GM19395 (cell line): ENCODE measurements at regions not wholly inside any gene's neighbourhood (a gene's known extent, or its start where the extent isn't known, plus 50 kb on each side); places are given as distances from the start of the nearest gene placed in this dataset.

Experiments used
- ATAC-seq: cut with Tn5 transposase; IDR thresholded peaks from one replicate; pipeline ENCODE4 v1.9.1; 2021; ENCODE audit warnings: mild to moderate bottlenecking, moderate library complexity; ENCODE audit not compliant: unreplicated experiment

DNA sequence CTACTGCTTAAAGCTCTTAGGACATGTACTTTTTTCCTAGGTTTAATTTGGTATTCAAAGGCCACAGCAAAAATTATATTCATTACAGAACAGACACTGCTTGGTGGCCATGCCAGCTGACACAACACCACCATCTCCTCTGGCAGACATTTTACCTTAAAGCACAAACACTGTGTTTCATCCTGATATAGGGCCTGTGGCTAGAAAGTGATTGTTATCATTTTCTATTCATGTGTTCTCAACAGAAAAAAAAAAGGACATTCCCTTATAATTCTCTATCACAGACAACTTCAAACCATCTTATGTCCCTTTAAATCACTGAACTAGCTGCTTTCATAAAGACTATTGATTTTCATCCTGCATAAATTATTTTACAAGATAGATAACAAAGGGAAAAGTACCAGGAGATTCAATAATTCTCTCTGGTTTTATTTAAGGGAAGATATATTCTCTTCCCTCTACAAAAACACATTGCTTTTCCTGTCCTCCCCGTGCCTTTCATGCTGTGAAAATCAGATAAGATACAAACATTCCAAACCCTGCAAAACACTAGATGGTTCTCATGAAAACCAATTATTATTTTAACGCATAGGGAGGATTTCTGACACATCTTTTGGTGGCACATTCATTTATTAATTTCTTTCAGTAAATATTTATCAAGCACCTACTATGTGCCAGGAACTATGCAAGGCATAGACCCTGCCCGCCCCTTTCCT, 139.3 kb upstream of the TMCC3 start:
- no peak for ATAC-seq

DNA sequence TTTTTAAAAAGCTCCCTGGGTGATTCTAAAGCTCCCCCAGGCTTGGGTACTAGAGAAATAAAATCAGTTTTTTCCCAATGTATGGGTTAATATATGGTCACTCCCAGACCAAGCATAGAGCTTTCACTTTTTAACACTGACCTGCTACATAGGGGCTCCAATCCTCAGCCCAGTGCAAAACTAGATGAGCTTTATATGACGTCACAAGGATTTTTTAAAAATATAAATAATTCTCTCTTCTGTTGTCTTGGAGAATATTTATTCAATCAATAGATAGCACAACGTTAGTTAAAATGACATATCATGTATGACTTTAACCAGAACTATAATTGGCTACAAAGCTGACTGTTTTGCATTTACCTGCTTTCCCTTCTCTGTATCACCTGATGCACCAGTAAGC, 137.9 kb upstream of the TMCC3 start:
- no peak for ATAC-seq

DNA sequence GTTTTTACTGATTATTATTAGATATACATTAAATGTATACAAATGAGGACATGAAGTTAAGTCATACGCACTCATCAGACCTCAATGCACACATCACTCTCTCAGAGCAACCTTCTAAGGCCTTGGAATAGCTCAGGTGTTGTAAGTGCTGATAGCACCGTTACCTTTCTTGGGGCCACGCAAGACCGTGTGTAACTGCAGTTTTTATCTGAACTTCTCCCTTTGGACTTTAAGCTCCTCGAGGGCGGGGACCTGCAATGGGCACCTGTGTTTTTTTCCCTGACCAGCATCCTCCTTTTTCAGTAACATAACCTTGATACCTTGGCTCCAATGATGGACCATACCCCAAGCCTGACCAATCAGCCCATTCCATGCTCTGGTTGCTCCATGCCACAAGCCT, 136.5 kb upstream of the TMCC3 start:
- no peak for ATAC-seq

DNA sequence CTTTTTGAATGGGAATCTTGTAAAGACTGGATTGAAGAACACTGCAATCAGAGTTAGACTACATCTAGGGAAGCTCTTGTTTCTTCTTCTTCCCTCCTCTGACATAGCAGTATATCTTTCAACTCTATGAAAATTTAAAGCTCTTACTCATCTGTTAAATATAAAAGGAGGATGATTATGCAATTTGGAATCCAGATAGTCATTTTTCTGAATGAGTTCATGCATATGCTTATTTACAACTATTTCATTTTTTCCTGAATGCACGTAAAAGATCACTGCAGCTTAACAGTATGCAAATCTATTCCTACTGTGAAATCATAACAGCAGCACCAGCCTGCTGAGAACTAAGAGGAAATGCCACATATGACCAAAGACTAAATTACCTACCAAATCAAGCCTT, 133.5 kb upstream of the TMCC3 start:
- no peak for ATAC-seq

DNA sequence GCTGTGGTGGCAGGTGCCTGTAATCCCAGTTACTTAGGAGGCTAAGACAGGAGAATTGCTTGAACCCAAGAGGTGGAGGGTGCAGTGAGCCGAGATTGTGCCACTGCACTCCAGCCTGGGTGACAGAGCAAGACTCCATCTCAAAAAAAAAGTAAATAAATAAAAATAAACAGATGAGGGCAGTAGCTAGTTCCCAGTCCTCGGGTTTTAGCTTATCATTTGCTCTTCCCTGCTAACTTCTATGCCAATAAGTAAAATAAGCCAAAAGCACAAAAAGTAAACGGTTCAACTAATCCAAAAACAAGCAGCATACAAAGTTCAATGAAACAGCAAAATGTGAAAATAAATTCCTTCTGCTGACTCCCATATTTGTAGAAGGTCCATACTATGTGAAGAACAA, 133.0 kb upstream of the TMCC3 start:
- no peak for ATAC-seq

DNA sequence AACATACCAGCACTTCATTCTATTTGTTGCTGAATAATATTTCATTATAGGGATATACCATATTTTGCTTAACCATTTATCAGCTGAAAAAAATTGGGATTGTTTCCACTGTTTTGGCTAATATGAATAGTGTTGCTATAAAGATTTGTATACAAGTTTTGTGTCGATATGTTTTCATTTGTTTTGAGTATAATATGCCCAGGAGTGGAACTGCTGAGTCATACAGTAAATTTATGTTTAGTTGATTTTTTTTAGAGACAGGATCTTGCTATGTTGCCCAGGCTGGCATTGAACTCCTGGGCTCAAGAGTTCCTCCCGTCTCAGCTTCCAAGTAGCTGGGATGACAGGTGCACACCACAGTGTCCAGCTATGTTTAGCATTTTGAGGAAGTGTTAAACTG, 131.5 kb upstream of the TMCC3 start:
- ATAC-seq = no peak

DNA sequence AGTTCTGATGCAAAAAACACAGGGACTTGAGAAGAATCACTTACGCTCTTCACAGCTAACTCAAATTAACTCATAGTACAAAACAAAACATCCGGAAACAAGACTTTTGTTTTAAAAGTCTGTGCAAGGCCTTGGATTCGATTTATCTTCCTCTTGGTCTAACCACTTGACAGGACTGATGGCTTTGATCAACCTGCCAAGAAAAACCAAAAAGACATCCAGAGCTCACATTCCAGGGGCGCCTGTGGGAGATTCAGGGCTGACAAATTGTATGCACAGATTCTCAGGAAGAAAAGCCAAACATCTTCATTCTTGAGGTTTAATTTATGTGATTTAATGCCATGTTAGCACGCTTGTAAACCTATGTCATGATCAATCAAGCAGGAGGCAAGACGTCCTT, 129.1 kb upstream of the TMCC3 start:
- ATAC-seq = no peak

DNA sequence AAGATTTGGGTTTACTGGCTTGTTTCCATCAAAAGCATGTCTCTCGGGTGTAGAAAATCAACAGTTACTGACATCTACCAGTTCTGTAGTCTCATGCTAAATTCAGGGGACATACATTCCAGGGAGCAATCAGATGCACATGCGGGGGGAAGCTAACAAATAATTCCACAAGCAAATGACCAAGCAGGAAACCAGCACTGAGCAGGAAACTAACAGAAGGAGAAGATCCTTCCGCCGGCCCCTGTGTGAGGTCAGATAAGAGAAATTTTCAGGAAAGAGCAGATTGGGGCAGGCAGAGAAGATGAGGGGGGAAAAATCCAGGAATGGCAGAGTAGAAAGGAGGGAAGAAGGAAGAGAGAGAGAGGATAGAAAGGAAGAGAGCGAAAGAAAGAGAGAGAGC, 127.6 kb upstream of the TMCC3 start:
- ATAC-seq = no peak

DNA sequence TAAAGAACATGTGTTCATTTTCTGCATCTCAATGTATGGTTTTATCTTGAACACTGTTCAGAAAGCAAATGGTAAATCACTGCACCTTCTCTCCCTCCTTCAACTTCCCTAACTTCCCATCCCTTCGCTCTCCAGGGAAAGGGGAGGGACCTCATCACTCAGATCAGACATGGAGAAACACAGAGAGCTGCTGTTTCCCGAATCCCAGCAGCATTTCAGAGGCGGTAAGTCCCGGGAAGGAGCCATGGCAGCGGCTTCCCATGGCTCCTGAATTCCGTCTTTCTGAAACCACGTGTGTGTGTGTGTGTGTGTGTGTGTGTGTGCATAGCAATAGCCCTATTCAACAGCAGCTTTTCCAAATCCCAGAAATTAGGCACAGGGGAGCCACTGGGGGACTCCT, 125.4 kb upstream of the TMCC3 start:
- no peak for ATAC-seq

DNA sequence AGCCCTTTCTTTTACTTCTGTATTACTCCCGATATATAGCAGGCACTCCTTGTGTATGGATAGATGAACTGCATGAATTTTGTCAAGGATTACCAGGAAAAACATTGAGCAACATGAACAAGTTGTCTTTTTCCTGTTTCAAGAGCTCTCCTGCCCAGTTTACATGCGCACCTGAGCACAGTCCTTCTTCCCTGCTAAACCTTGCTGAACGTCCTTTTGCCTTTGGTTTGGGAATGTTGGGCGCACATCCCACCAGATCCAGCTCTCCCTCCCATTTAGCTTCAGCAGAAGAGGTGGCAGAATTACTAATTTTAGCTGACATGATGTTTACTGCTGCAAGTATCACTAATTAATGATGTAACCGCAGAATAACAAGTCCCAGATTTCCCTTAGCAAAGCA, 121.4 kb upstream of the TMCC3 start:
- ATAC-seq = no peak

DNA sequence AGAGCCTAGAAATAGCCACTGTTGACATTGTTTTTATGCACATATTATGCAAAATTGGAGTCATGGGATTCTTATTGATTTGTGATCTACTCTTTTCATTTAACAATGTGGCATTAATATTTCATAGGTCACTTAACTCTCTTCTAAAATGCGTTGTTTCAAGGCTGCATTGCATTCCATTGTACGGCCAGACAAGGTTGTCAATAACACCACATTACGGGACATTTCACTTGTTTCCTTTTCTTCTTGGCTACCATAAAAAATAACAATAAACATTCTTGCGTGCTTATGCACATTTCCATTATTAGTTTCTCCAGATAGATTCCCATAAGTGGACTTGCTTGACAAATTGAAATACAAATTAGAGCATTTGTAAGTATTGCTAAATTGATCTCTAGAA, 120.8 kb upstream of the TMCC3 start:
- no peak for ATAC-seq

DNA sequence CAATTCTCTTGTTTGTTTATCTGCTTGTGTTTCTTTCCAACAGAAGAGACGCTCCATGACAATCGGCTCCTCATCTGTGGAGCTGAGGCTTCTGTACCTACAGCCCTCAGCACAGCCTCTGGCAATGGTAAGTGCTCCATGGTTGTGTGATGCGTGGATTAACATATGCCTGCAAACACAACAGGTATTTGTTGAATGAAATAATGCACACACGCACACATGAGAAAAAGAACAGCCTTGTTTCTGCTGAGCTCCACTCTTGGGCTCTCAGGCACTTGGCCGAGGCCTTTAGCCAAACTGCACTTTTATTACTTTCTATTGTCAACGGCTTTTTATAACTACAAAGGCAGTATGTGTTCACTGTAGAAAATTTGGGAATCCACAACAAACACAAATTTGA, 120.4 kb upstream of the TMCC3 start:
- ATAC-seq = no peak

DNA sequence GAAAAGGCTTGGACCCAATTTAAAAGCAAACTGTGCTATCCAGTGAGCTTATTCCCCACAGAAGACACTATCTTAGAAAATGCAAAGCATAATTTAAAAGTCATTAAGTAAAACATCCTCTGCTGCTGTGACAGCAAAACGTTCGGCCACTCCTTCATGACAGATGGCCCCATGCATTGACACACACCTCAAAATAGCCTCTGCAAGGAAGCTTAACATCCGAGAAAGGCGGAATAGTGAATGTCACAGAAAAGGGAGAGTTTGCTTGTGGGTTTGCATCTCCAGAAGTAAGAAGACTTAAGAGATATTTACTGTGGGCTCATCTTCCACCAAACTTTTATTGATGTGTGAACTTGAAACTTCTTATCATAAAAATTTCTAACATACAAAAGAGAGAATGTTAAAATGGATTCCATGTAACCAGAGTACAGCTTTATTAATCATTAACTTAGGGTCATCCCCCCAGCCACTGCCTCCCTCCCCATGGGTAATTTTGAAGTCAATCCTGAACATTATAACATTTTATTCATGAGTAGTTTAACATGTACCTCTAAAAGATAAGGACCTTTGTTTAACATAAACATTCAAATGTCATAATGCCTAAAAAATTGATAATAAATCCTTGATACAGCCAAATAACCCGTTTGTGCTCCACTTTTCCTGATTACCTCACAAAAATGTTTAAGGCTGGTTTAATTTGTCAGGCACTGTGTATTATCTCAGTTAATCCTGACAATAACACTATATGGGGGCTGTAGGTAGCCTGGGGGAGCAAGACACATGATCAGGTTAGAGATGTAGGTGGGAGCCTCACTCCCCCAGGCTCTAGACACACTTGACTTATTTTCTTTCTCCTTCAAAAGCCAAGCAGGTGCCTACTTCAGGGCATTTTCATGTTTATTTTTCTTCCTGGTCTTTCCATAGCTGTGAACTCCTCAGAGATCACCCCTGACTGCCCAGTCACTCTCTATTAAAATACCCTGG, 119.7 kb upstream of the TMCC3 start:
- ATAC-seq = peak; percentile 36

DNA sequence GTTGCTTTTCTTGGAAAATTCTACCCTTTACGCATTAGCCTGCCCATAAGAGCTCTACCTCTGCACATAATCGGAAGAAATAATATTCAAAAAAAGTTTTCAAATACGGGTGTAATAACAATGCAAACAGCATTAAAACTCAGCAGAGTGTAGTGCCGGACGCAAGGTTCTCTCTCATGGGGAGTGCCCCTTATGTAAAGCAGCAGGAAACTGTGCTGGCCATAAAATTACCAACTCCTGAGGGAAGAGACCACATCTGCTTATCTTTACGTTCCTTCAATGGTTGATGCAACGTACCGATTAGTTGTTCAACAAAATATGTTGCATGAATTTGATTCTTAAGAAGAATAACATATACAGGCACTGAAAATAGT, 118.7 kb upstream of the TMCC3 start:
- ATAC-seq = peak; percentile 84

DNA sequence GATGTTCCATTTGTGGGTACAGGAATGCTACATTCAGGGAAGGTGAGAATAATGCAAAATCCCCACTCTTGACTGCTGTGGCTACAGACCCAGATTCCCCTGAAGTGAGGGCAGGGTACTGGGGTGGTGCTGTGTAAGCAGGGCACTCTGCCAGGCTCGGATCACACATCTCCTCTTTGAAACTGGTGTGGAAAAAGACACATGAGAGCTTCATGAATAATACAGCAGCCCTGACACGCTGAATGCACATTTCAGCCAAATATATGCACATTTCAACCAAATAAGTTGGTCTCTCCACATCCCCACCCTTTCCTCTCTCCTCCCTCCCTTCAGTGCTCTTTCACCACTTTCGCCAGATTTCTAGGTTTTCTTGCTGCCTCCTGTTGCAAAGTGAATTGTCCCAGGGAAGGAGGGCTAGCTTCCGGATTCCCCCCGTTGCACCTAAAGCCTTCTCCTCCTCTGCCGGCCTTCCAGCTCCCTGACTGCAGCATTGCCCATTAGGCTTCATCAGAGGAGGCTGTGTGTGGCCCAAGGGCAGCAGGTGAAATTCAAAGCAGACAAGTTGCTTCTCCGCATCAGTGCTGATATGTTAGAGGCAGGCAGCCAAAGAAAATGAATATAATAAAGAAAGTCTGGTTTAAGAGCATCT, 118.2 kb upstream of the TMCC3 start:
- ATAC-seq = peak; percentile 45

DNA sequence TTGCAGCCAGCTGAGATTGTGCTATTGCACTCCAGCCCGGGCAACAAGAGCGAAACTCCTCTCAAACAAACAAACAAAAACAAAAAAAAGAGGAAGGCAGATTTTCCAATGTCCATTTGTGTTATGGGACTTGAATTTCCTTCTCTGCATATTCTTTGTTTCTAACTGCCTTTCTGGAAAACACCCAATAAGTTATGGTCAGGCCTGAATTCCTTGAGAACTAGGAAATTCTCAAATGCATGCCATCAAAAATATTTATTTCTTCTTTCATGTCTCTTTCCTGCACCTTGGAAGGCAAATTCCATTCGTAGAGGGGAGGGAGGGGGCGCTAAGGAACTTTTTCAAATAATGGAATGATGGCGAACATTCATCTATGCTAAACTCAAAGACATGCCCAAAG, 117.6 kb upstream of the TMCC3 start:
- no peak for ATAC-seq

DNA sequence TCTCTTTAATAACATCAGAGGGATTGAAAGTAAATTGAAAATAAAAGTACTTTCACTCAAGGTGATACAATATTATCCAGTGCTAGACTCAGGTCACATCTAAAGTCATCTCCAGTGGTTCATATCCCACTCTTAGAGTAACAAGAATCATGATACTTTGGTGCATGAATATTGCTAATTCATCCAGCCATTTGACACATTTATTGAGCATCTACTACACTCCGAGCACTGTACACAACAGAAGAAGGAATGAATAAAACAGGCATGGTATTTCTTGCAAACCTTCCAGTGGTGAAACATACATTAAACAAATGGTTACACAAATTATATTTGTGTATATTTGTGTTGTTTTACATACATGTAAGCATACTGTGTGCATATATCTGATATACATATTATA, 116.0 kb upstream of the TMCC3 start:
- no peak for ATAC-seq

DNA sequence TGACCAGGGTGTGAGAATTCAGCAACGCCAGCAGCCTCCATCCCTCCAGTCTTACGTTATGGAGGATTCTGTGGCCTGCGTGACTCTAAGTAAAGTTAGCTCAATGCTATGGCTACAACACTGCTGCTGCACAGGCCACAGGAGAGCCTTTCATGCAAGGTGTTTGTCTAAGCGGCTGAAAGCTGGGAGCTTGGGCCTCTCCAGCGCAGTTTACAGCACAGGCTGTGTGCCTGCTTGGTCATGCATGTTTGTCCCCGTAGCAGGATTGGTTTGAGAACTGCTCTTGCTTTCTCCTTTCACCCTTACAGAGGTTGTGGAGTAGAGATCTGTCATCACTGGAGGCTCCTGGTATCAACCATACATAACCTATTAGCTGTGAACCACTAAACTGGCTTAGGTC, 113.1 kb upstream of the TMCC3 start:
- no peak for ATAC-seq

DNA sequence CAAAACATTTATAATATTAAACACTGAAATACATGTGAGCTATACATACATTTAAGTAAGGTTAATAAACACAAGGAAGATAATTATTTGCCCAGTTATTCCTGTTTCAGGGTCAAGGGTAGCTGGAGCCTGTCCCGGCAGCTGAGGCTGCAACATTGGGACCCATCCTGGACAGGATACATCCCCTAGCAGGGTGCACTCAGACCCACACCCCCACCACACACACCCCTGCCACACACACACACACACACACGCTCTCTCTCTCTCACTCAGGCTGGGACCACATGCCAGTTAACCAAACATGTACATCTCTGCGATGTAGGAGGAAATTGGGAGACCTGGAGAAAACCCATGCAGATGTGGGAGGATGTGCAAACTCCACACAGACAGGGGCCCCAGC, 112.6 kb upstream of the TMCC3 start:
- ATAC-seq = no peak

DNA sequence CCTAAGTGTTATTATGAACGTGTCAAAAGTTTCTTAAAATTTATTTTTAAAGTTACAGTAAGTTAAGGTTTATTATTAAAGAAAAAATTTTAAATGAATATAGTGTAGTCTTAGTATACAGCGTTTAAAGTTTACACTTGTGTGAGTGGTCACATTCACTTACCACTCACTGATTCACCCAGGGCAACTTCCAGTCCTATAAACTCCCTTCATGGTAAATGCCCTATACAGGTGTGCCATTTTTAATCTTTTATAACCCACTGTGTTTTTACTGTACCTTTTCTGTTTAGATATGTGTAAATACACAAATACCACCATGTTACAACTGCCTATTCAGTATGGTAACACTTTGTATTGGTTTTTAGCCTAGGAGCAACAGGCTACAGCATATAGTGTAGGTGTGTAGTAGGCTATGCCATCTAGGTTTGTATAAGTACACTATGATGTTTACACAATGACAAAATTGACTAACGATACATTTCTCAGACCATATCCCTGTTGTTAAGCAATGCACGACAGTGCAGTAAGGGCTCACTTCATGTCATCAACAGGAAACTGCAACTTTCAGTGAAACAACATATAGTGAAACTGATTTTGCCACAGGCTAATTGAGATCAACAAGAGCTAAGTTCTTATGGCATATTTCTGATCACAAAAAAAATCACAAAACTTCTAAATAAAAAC, 112.0 kb upstream of the TMCC3 start:
- ATAC-seq = peak; percentile 82

DNA sequence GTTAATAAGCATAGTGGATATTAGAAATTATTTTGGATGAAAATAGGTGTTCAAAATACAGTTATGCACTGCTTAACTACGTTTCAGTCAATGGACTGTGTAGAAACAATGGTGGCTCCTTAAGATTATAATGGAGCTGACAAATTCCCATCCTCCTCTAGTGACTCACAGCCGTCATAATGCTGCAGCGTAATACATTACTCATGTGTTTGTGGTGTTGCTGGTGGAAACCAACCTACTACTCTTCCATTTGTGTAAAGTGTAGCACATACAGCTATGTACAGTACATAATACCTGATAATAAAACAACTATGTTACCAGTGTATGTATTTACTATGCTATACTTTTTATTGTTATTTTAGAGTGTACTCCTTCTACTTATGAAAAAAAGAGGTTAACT, 111.2 kb upstream of the TMCC3 start:
- no peak for ATAC-seq
